GM12864 (cell line): ENCODE measurements at regions not wholly inside any gene's neighbourhood (a gene's known extent, or its start where the extent isn't known, plus 50 kb on each side); places are given as distances from the start of the nearest gene placed in this dataset.

Source experiments
- DNase-seq: peaks from one replicate; pipeline ENCODE4 v3.0.0-alpha.2; 2011; ENCODE audit warnings: low read depth
- H3K4me3 ChIP-seq: 2 replicates; pipeline ENCODE4 v1.5.1; 2011; ENCODE audit warnings: mild to moderate bottlenecking, low read depth, low read length, control low read depth
- TF ChIP-seq, protein P1 (sequence below): IDR thresholded peaks from 2 replicates; pipeline ENCODE4 v1.5.1; 2011; ENCODE audit warnings: low read depth, mild to moderate bottlenecking, moderate library complexity, low read length, control low read depth, inconsistent platforms; ENCODE audit errors: missing control alignments

- no peak for DNase-seq
- no peak overlapping the region for H3K4me3 ChIP-seq
- TF ChIP-seq, protein P1, sequence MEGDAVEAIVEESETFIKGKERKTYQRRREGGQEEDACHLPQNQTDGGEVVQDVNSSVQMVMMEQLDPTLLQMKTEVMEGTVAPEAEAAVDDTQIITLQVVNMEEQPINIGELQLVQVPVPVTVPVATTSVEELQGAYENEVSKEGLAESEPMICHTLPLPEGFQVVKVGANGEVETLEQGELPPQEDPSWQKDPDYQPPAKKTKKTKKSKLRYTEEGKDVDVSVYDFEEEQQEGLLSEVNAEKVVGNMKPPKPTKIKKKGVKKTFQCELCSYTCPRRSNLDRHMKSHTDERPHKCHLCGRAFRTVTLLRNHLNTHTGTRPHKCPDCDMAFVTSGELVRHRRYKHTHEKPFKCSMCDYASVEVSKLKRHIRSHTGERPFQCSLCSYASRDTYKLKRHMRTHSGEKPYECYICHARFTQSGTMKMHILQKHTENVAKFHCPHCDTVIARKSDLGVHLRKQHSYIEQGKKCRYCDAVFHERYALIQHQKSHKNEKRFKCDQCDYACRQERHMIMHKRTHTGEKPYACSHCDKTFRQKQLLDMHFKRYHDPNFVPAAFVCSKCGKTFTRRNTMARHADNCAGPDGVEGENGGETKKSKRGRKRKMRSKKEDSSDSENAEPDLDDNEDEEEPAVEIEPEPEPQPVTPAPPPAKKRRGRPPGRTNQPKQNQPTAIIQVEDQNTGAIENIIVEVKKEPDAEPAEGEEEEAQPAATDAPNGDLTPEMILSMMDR, result no peak
These were observed 70.2 kb upstream of the ERRFI1 start for GRCh38 chr1:8096105-8097011.

DNA sequence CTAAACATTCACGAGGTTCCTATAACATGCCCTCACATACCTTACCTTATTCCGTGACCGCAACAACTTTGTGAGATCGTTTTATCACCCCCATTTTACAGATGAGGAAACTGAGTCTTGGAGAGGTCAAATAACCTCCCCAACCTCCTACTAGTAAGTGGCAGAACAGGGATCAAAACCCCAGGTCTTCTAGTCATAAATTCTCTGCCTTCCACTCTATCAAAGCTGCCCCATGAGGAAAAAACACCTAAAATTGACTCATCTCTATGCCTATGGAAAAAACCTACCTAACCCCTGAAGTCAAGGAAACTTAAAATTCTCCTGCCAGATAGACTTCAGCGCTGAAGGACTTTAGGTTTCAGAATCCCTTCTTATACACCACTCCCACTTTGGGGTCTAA lies 69.5 kb upstream of the ERRFI1 start:
- DNase-seq, result no peak
- H3K4me3 ChIP-seq, result no peak overlapping the region
- TF ChIP-seq, protein P1, result no peak

- no peak for DNase-seq
- H3K4me3 ChIP-seq, result no peak overlapping the region
These were observed 68.6 kb upstream of the ERRFI1 start for GRCh38 chr1:8094481-8095241.

DNA sequence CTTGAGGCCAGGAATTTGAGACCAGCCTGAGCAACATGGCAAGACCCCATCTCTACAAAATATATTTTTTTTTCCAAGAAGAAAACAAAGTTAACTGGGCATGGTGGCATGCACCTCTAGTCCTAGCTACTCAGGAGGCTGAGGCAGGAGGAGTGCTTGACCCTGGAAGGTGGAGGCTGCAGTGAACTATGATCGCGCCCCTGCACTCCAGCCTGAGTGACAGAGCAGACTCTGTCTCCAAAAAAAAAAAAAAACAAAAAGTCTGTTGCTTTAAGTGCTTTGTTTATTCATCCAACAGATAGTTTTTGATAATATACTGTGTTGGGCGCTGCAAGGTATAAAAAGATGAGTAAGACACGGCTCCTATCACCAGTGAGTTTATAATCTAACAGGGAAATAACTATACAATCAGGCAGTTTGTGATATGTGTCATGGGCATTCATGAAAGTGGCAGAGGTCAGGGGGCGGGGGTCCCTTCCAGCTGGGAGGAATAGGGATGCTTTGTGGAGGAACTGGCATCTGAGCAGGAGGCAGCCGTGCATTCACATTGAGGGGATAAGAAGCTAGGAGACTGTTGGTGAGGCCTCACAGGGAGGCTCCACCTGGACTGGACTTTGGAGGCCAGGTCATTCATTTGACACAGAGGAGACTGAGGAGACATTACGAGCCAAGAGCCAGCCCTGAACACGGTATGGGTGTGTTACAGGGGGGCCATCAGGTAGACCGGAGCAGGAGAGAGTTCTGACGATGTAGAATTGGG lies 67.3 kb upstream of the ERRFI1 start:
- no peak for DNase-seq

More at GRCh38 chr1:8094481-8095241, 68.6 kb upstream of the ERRFI1 start:
- TF ChIP-seq, protein P1, result no peak

DNA sequence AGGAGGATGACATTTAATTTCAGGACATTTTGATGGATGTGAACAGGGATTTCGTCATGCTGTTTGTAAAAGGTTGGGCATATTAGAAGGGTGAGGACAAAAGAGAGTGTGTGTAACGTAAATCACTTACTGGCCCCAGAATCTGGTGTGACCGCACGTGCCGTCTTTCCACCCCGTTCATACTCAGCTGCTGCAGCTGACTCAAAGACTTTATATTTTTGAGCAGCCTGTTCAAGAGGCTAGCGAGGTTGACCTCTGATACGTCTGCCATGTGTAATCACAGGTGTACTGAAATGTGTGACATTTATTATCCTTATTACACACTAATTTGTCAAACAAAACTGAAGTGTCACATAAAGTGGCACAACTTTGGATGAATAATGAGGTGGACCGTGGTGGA lies 66.5 kb upstream of the ERRFI1 start:
- no peak overlapping the region for H3K4me3 ChIP-seq
- DNase-seq, result no peak
- TF ChIP-seq, protein P1, result no peak

More for the DNA sequence above, 67.3 kb upstream of the ERRFI1 start:
- TF ChIP-seq, protein P1, result no peak
- no peak overlapping the region for H3K4me3 ChIP-seq

DNA sequence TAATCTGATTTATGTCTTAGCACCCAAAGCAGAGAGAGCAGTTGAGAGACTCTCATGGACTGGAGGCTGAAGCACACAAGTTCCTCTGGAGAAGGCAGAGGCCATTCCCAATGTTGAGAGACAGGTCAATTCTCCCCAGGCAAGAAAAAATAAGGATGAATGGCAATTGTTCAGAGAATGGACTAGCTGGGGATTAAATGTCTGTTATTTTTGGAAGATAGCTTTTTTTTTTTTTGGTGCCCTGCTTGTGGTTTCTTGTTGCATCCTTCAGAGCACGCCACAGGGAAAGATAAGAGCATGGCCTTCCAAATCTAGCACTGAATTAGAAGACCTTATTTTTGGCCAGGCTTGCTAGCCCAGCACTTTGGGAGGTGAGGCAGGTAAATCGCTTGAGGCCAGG lies 65.6 kb upstream of the ERRFI1 start:
- no peak overlapping the region for H3K4me3 ChIP-seq
- DNase-seq, result no peak
- TF ChIP-seq, protein P1, result no peak
